SK-N-SH treated with all-trans-retinoic acid at 6 μM for 48 hours (cell line): ENCODE measurements at regions not wholly inside any gene's neighbourhood (a gene's known extent, or its start where the extent isn't known, plus 50 kb on each side); places are given as distances from the start of the nearest gene placed in this dataset.
A peak's percentile ranks its signal among the peaks of the same experiment; 100 is the strongest.

Experiments used
- ATAC-seq: fragments of 200-7000 bp; cut with Tn5 transposase; 3 replicates; pipeline ENCODE4 v1.9.1; 2020; ENCODE audit warnings: mild to moderate bottlenecking, moderate library complexity
- BACH2 ChIP-seq: fragments of 250-450 bp; sonication (Bioruptor Pico); IDR thresholded peaks from 2 replicates; pipeline ENCODE4 v1.9.0; 2021; ENCODE audit warnings: mild to moderate bottlenecking, borderline replicate concordance
- CREB5 ChIP-seq: fragments of 250-450 bp; sonication (Bioruptor Pico); IDR thresholded peaks from 2 replicates; pipeline ENCODE4 v1.5.1; 2020; ENCODE audit warnings: low read depth, mild to moderate bottlenecking, moderate library complexity
- CSDC2 ChIP-seq: fragments of 250-450 bp; sonication (Bioruptor Pico); IDR thresholded peaks from 2 replicates; pipeline ENCODE4 v1.5.0; 2020; ENCODE audit warnings: mild to moderate bottlenecking, moderate library complexity
- CSRNP3 ChIP-seq: fragments of 250-450 bp; sonication (Bioruptor Pico); IDR thresholded peaks from 2 replicates; pipeline ENCODE4 v1.5.1; 2021; ENCODE audit warnings: mild to moderate bottlenecking, moderate library complexity
- ISL1 ChIP-seq: fragments of 250-450 bp; sonication (Bioruptor Pico); IDR thresholded peaks from 2 replicates; pipeline ENCODE4 v2.1.2; 2022; ENCODE audit warnings: mild to moderate bottlenecking, moderate library complexity
- OSR1 ChIP-seq: fragments of 250-450 bp; sonication (Bioruptor Pico); IDR thresholded peaks from 2 replicates; pipeline ENCODE4 v1.8.0; 2022; ENCODE audit warnings: moderate library complexity, mild to moderate bottlenecking, inconsistent platforms
- PATZ1 ChIP-seq: fragments of 250-450 bp; sonication (Bioruptor Pico); IDR thresholded peaks from 2 replicates; pipeline ENCODE4 v1.8.0; 2020; ENCODE audit warnings: mild to moderate bottlenecking, moderate library complexity, borderline replicate concordance
- SNAI2 ChIP-seq: fragments of 250-450 bp; sonication (Bioruptor Pico); IDR thresholded peaks from 2 replicates; pipeline ENCODE4 v1.5.0; 2020; ENCODE audit warnings: mild to moderate bottlenecking, moderate library complexity
- TOX ChIP-seq: fragments of 250-450 bp; sonication (Bioruptor Pico); IDR thresholded peaks from 2 replicates; pipeline ENCODE4 v1.8.0; 2021; ENCODE audit warnings: mild to moderate bottlenecking, moderate library complexity, borderline replicate concordance
- TSHZ2 ChIP-seq: fragments of 250-450 bp; sonication (Bioruptor Pico); IDR thresholded peaks from 2 replicates; pipeline ENCODE4 v1.5.0; 2020; ENCODE audit warnings: mild to moderate bottlenecking, moderate library complexity
- ZC3H10 ChIP-seq: fragments of 250-450 bp; sonication (Bioruptor Pico); IDR thresholded peaks from 2 replicates; pipeline ENCODE4 v1.5.1; 2021; ENCODE audit warnings: mild to moderate bottlenecking, moderate library complexity
- ZNF70 ChIP-seq: fragments of 450-650 bp; formaldehyde crosslinking; IDR thresholded peaks from 2 replicates; pipeline ENCODE4 v1.5.0; 2020; ENCODE audit warnings: mild to moderate bottlenecking, moderate library complexity
- ZNF8 ChIP-seq: fragments of 450-650 bp; formaldehyde crosslinking; IDR thresholded peaks from 2 replicates; pipeline ENCODE4 v1.5.0; 2020; ENCODE audit warnings: mild to moderate bottlenecking, moderate library complexity

GRCh38 chr6:56372406-56372995 is 125.1 kb upstream of the COL21A1 start:
- TF ChIP-seq SNAI2 (CRISPR knock-in tag), result no peak
- TF ChIP-seq ZNF8 (CRISPR knock-in tag), result no peak
- TF ChIP-seq BACH2 (CRISPR knock-in tag), result no peak
- TF ChIP-seq CREB5 (CRISPR knock-in tag), result no peak
- TF ChIP-seq ISL1, result no peak
- TF ChIP-seq TSHZ2, result no peak
- no peak for TF ChIP-seq TOX (CRISPR knock-in tag)
- TF ChIP-seq CSRNP3, result no peak
- TF ChIP-seq ZNF70 (CRISPR knock-in tag), result no peak
- no peak for ATAC-seq

GRCh38 chr6:56370561-56371211 is 123.3 kb upstream of the COL21A1 start:
- peak; percentile 82 for TF ChIP-seq CREB5 (CRISPR knock-in tag)
- peak; percentile 90 for TF ChIP-seq ISL1
- TF ChIP-seq PATZ1 (CRISPR knock-in tag), result peak; percentile 71; the same call in 1 of the 2 replicates
- no peak for TF ChIP-seq OSR1 (CRISPR knock-in tag)
- 0 out of 2 replicates have a peak, but pooled peaks have one; percentile 49 for TF ChIP-seq CSRNP3
- TF ChIP-seq TSHZ2, result peak; percentile 65; the same call in 1 of the 2 replicates
- TF ChIP-seq TOX (CRISPR knock-in tag), result peak; percentile 72; the same call in 1 of the 2 replicates
- TF ChIP-seq ZC3H10 (CRISPR knock-in tag), result peak; percentile 37; the same call in 1 of the 2 replicates
- TF ChIP-seq CSDC2 (CRISPR knock-in tag), result no peak
- ATAC-seq, result peak; percentile 76
